Esophagus muscularis mucosa (tissue), 3 donors: ENCODE measurements at regions not wholly inside any gene's neighbourhood (a gene's known extent, or its start where the extent isn't known, plus 50 kb on each side); places are given as distances from the start of the nearest gene placed in this dataset.

ENCODE experiments used
- POLR2A ChIP-seq: fragments of 450-650 bp; IDR thresholded peaks from one replicate; pipeline ENCODE4 v1.6.1; 2017; ENCODE audit warnings: antibody characterized with exemption, moderate library complexity, mild to moderate bottlenecking, low read depth
- TF ChIP-seq, protein P1 (sequence below), 3 experiments: fragments of 200-600 bp in 2 of 3; fragments of 450-650 bp in 1 of 3; sonication (generic) in 2 of 3; IDR thresholded peaks; one replicate each; pipeline ENCODE4 v1.5.1; 2017 to 2019; ENCODE audit warnings: antibody characterized with exemption in 3 of 3, mild to moderate bottlenecking in 2 of 3, moderate library complexity in 1 of 3

DNA sequence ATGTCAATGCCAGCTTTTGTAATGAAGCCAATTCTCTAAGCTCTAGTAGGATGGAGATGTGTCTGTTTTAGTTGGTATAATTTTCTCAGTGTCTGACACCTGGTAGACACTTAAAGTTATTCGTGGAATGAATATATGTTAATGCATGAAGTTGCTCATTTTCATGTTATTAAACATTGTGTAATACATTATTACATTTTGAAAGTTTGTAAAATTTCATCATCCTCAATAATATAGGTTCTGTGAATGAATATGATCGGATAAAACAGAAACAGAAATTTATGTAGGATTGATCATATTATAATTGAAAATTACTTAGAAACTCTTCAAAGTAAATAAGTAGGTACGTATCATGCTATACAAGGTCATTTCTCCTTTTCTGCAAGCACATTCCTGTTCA is 625.3 kb downstream of the PLA2G4A start:
- TF ChIP-seq, protein P1, sequence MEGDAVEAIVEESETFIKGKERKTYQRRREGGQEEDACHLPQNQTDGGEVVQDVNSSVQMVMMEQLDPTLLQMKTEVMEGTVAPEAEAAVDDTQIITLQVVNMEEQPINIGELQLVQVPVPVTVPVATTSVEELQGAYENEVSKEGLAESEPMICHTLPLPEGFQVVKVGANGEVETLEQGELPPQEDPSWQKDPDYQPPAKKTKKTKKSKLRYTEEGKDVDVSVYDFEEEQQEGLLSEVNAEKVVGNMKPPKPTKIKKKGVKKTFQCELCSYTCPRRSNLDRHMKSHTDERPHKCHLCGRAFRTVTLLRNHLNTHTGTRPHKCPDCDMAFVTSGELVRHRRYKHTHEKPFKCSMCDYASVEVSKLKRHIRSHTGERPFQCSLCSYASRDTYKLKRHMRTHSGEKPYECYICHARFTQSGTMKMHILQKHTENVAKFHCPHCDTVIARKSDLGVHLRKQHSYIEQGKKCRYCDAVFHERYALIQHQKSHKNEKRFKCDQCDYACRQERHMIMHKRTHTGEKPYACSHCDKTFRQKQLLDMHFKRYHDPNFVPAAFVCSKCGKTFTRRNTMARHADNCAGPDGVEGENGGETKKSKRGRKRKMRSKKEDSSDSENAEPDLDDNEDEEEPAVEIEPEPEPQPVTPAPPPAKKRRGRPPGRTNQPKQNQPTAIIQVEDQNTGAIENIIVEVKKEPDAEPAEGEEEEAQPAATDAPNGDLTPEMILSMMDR (IDR thresholded peaks at IDR 0.05), result no peak
- TF ChIP-seq POLR2A, result no peak
